ENCODE measurements at regions not wholly inside any gene's neighbourhood (a gene's known extent, or its start where the extent isn't known, plus 50 kb on each side); places are given as distances from the start of the nearest gene placed in this dataset.

DNA sequence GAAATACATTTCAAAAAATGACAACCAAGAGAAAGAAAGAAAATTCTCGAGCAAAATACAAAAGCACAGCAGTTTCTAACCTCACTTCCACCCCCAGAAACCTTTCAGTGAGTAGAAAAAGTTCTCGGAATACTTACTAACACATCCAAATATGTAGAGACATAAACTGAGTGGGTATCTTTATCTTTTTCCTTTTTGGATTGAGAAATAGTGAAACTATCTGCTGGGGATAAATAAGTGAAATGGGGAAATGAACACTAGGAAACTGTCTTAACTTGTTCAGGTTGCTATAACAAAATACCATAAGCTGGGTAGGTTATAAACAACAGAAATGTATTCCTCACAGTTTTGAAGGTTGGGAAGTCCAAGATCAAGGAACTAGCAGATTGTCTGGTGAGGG, 72.0 kb downstream of the VCAM1 start:
- H3K4me3 Mint-ChIP-seq (ENCODE audit: unreplicated experiment): no peak overlapping the region
- no peaks in the 10 kb centered on the region for H3K4me1 ChIP-seq
- peaks cover 20% of the 10 kb centered on the region for H3K27me3 Mint-ChIP-seq (ENCODE audit: insufficient read depth, unreplicated experiment)
- no peaks in the 10 kb centered on the region for H3K27me3 ChIP-seq (replicated peaks; ENCODE audit: control insufficient read depth, insufficient read depth, low read length)
- H3K36me3 Mint-ChIP-seq (ENCODE audit: insufficient read depth, unreplicated experiment): no peaks in the 10 kb centered on the region
- ChIA-PET POLR2A (no interaction called here), CTCF (no interaction called here)
- H3K9me3 Mint-ChIP-seq (ENCODE audit: unreplicated experiment): no peaks in the 10 kb centered on the region
- no peak for DNase-seq
- intact Hi-C loops (cut with micrococcal nuclease; ENCODE audit: unreplicated experiment): no loop called here
- no peak overlapping the region for H3K4me3 ChIP-seq (ENCODE audit: low read depth, low read length)
- H3K4me1 Mint-ChIP-seq (ENCODE audit: low read depth, unreplicated experiment): no peaks in the 10 kb centered on the region
- TF ChIP-seq, protein P1, sequence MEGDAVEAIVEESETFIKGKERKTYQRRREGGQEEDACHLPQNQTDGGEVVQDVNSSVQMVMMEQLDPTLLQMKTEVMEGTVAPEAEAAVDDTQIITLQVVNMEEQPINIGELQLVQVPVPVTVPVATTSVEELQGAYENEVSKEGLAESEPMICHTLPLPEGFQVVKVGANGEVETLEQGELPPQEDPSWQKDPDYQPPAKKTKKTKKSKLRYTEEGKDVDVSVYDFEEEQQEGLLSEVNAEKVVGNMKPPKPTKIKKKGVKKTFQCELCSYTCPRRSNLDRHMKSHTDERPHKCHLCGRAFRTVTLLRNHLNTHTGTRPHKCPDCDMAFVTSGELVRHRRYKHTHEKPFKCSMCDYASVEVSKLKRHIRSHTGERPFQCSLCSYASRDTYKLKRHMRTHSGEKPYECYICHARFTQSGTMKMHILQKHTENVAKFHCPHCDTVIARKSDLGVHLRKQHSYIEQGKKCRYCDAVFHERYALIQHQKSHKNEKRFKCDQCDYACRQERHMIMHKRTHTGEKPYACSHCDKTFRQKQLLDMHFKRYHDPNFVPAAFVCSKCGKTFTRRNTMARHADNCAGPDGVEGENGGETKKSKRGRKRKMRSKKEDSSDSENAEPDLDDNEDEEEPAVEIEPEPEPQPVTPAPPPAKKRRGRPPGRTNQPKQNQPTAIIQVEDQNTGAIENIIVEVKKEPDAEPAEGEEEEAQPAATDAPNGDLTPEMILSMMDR (IDR thresholded peaks at IDR 0.05; ENCODE audit: insufficient read depth in 1 of 2, low read depth in 1 of 2, low read length in 1 of 2, severe bottlenecking in 1 of 2, unreplicated experiment in 1 of 2): no peak
- no TSS peak for BruUV-seq (replicated peaks)
- no peak overlapping the region for H3K27ac Mint-ChIP-seq (ENCODE audit: unreplicated experiment)
- no peaks in the 10 kb centered on the region for H3K36me3 ChIP-seq (ENCODE audit: control insufficient read depth, insufficient read depth, low read length)
- no peaks in the 10 kb centered on the region for H3K9me3 ChIP-seq

DNA sequence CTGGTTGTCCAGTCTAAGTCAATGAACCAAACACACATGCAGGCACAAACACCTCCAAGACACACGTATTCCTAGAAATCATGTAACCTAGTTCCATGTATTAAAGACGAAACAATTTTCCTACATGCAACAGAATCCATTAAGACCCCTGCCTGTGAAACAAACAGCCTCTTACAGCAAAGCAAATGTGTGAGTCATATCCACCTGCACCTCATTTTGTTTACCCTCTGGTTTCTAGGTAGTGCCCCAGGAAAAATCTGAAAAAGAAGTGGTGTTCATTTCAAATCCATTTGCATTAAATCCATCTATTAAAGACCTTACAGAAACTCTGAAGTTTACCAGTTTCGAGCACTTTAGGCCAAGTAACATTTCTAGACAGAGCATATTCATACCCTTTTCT, 74.1 kb downstream of the VCAM1 start:
- no peak overlapping the region for H3K27ac Mint-ChIP-seq (ENCODE audit: unreplicated experiment)
- BruUV-seq (replicated peaks): no TSS peak
- DNase-seq: no peak
- TF ChIP-seq, protein P1 (IDR thresholded peaks at IDR 0.05; ENCODE audit: insufficient read depth in 1 of 2, low read depth in 1 of 2, low read length in 1 of 2, severe bottlenecking in 1 of 2, unreplicated experiment in 1 of 2): no peak
- no peaks in the 10 kb centered on the region for H3K27me3 ChIP-seq (replicated peaks; ENCODE audit: control insufficient read depth, insufficient read depth, low read length)
- no peaks in the 10 kb centered on the region for H3K9me3 Mint-ChIP-seq (ENCODE audit: unreplicated experiment)
- H3K4me3 ChIP-seq (ENCODE audit: low read depth, low read length): no peak overlapping the region
- peaks cover 18% of the 10 kb centered on the region for H3K27me3 Mint-ChIP-seq (ENCODE audit: insufficient read depth, unreplicated experiment)
- no peaks in the 10 kb centered on the region for H3K4me1 Mint-ChIP-seq (ENCODE audit: low read depth, unreplicated experiment)
- POLR2A ChIA-PET: interaction anchor here (0.5 kb wide), 1 partner anchor 1752 kb away, joined by 5 read pairs; no protein-coding TSS in a partner anchor
- no peaks in the 10 kb centered on the region for H3K36me3 ChIP-seq (ENCODE audit: control insufficient read depth, insufficient read depth, low read length)
- H3K9me3 ChIP-seq: no peaks in the 10 kb centered on the region
- H3K4me1 ChIP-seq: no peaks in the 10 kb centered on the region
- CTCF ChIA-PET: no interaction called here
- no peaks in the 10 kb centered on the region for H3K36me3 Mint-ChIP-seq (ENCODE audit: insufficient read depth, unreplicated experiment)
- intact Hi-C loops (cut with micrococcal nuclease; ENCODE audit: unreplicated experiment): no loop called here
- H3K4me3 Mint-ChIP-seq (ENCODE audit: unreplicated experiment): no peak overlapping the region

DNA sequence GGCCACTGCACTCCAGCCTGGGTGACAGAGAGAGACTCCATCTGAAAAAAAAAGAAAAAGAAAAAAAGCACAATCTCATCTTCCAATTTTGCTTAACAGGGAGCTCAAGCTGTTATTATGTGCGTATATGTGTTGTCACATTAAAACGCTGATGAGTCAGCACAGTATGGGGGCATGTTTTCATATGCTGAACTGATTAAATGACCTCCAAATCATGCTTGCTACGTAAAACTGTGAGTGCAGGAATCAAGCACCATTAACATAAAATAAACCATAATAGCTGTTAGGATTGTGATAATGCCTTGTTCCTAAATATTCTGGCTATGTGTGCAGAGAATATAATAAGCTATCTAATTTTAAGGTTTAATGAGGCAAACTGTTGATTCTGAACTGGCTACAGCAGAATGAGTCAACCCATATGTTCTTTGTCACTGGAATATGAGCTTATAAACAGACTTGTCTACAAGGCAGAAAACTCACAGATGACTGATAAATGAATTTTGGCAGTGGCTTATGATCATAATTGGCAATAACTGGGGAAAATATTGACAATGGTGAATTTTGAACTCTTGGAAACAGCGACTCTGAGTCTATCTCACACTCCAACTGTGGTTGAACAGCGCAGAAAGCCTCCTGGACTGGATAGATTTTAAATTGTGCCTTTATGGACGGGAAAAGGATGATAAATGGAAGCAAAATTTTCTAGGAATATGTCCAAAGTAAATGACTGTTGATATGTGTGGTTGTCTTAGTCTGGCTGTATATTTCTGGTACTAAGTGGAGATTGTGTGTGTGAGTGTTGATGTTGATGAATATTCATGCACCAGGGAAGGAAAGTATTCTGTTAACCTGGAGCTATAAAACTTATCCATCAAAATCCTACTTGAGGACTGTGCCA, 75.5 kb downstream of the VCAM1 start:
- no peaks in the 10 kb centered on the region for H3K9me3 Mint-ChIP-seq (ENCODE audit: unreplicated experiment)
- Histone ChIP-seq H3K4me1 (peaks cover 4% of the 10 kb centered on the region; the same call in 1 of the 2 replicates), H3K27me3 (replicated peaks; ENCODE audit: control insufficient read depth, insufficient read depth, low read length) (no peaks in the 10 kb centered on the region), H3K4me3 (ENCODE audit: low read depth, low read length) (no peak overlapping the region), H3K36me3 (ENCODE audit: control insufficient read depth, insufficient read depth, low read length) (no peaks in the 10 kb centered on the region), H3K9me3 (no peaks in the 10 kb centered on the region)
- no peak for DNase-seq
- H3K36me3 Mint-ChIP-seq (ENCODE audit: insufficient read depth, unreplicated experiment): no peaks in the 10 kb centered on the region
- H3K27me3 Mint-ChIP-seq (ENCODE audit: insufficient read depth, unreplicated experiment): peaks cover 11% of the 10 kb centered on the region
- no peak overlapping the region for H3K27ac Mint-ChIP-seq (ENCODE audit: unreplicated experiment)
- POLR2A ChIA-PET: no interaction called here
- no peaks in the 10 kb centered on the region for H3K4me1 Mint-ChIP-seq (ENCODE audit: low read depth, unreplicated experiment)
- no peak overlapping the region for H3K4me3 Mint-ChIP-seq (ENCODE audit: unreplicated experiment)
- intact Hi-C loops (cut with micrococcal nuclease; ENCODE audit: unreplicated experiment): no loop called here
- CTCF ChIA-PET: no interaction called here
- BruUV-seq (replicated peaks): no TSS peak
- TF ChIP-seq, protein P1 (IDR thresholded peaks at IDR 0.05; ENCODE audit: insufficient read depth in 1 of 2, low read depth in 1 of 2, low read length in 1 of 2, severe bottlenecking in 1 of 2, unreplicated experiment in 1 of 2): no peak
